ENCODE measurements at regions not wholly inside any gene's neighbourhood (a gene's known extent, or its start where the extent isn't known, plus 50 kb on each side); places are given as distances from the start of the nearest gene placed in this dataset.
"Not testable (repeated sequence)": the region's sequence is repeated elsewhere in the genome, so short reads cannot be mapped to it uniquely, and the experiment has no call there.

DNA sequence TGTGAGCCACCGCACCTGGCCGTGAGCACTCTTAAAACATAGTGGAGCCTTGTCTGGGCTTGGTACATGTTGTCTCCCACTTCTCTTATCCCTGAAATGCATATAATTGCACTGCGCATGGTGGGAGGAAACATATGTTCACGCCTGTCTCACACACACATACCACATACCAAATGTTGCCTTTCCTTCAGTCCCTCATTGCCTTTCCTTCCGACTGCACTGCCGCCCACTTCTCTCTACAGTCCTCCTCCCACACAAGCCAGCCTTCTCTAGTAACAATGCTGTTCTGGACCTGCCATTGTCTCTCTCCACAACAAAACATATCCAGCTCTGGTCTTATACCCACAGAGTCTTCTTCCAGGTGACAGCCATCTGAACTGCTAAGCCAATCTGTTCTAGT lies 88.3 kb upstream of the PTHLH start:
- no peak for DNase-seq (ENCODE audit: low read depth)

DNA sequence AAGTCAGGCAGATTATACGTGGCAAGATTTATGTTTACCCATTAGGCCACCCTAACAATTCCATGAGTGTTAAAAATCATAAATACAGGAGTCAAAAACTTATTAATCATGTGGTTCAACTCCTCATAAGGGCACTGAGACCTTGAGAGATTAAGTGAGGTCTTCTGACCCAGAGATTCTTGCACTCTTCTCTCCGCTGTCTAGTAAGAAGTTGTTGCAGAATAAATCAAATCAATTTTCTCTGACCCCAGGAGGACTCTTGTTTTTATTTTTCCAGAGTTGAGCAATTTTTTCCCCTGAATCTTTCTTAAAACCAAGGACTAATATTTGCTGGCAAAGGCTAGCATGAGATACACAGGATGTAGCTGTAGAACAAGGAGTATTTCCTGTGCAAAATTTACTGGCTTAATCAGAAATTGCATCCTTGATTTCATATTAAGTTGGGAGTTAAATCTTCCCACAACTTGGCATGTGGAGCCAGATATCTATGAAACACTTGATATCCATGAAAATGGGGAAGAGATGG lies 90.9 kb upstream of the PTHLH start:
- no peak for DNase-seq (ENCODE audit: low read depth)

DNA sequence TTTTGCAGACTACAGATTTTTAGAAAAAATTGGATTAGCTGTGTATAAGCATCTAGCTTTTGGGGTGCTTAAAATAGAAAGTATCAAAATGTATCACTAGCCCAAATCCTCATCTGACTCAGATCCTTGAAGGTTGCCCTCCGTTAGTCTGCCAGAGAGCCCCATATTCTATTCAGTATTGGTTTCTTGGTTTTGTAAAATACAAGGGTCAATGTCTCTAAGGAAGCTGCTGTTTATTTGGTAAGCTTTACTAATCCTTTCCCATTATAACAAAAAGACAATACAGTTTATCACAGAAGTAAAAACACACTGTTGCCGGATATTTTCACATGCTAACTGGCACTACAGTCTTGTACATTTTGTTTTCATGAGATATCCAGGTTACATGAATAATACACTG lies 92.8 kb upstream of the PTHLH start:
- DNase-seq (ENCODE audit: low read depth): no peak

DNA sequence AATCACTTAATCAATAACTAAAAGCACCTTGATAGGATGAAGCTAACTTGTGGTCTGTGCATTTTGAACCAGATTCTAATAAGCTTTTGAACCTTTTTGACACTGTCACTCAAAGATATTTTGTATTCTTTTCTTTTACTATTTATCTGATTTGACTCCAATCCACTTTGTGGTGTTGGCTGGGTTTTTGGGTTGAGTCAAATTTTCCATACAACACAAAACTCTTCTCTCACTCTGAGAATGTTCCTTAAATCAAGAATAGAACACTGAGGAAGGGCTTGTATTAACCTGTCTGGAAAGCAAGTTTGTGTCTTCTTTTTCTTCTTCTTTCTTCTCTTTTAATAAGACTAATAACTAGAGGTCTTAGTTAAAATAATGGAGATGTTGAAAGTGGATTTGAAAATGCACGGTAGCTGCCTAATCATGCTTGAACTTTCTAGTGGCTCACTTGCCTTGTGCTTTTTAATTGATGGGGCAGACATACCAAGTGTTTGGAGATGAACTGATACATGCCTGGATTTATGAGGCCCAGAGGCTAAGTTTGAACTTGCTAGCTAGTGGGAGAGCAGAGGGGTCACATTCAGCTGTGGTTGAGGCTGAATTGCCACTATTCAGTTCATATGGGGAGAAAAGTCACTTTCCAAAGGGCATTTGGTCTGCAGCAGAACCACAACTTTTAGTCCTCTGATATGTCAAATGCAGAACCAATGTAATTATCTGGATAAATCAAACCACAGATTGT lies 93.5 kb upstream of the PTHLH start:
- DNase-seq (ENCODE audit: low read depth): peak; percentile 38

DNA sequence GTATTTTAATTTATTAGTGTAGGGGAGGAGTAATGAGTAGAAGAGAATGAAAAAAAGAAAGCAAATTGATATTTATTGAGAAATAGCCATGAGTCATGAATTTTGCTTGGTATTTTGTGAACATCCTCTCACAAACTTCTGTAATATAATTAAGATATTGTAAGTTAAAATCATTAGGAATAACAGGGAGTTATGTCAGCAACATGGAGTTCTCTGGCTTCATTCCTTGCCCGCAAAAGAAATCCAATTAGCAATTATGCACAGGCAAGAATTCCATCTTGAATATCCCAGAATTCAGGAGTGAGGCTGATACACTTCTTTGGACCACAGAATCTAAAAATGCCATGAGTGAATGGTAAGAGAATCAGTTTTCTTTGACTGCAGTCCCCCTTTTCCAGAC lies 94.3 kb upstream of the PTHLH start:
- no peak for DNase-seq (ENCODE audit: low read depth)

DNA sequence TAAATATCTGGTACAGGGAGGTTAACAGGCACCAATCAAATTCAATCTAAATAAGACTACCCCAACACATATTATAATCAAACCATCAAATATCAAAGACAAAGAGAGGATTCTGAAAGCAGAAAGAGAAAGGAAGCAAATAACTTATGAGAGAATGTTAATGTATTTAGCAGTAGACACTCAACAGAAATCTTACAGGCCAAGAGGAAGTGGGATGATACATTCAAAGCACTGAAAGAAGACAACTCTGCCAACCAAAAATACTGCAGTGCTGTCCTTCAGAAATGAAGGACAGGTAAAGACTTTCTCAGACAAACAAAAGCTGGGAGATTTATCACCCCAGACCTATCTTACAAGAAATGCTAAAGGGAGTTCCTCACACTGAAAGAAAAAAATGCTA lies 95.9 kb upstream of the PTHLH start:
- no peak for DNase-seq (ENCODE audit: low read depth)

DNA sequence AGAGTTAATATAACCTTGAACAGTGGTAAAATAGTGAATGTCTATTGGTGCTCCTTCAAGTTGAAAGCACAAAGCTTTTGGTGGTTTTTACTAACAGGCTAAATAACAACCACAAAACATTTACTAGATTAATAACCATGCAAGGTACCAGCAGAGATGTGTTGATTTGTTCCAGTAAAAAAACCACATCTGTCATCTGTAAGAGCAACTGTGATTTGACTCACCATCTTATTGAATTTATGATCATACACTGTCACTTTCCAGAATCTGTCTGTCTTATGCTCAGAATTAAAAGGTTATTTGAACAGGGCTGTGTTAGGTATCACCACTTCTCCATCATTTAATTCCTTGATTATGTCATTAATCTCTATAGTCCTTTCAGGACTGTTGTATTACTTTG lies 107.0 kb upstream of the PTHLH start:
- no peak for DNase-seq (ENCODE audit: low read depth)

DNA sequence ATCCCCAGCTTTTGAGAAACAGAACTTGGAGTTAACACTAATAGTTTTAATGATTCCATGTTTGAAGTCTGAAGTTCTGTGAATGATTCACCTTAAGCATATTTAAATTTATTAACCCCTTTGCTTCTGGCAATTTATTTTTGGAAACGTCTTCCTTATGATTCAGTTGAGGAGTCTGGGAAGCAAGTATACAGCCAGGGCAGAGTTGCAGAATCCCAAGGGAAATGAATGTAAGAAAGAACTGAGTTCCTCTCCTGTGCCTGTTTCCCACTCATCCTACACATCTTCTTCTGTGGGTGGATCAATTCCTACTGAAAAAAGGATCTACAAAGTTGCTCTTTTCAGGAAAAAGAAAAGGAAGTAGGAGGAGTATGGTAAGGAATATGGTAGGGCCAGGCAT lies 108.2 kb upstream of the CCDC91 start:
- peak; percentile 22 for DNase-seq (ENCODE audit: low read depth)

DNA sequence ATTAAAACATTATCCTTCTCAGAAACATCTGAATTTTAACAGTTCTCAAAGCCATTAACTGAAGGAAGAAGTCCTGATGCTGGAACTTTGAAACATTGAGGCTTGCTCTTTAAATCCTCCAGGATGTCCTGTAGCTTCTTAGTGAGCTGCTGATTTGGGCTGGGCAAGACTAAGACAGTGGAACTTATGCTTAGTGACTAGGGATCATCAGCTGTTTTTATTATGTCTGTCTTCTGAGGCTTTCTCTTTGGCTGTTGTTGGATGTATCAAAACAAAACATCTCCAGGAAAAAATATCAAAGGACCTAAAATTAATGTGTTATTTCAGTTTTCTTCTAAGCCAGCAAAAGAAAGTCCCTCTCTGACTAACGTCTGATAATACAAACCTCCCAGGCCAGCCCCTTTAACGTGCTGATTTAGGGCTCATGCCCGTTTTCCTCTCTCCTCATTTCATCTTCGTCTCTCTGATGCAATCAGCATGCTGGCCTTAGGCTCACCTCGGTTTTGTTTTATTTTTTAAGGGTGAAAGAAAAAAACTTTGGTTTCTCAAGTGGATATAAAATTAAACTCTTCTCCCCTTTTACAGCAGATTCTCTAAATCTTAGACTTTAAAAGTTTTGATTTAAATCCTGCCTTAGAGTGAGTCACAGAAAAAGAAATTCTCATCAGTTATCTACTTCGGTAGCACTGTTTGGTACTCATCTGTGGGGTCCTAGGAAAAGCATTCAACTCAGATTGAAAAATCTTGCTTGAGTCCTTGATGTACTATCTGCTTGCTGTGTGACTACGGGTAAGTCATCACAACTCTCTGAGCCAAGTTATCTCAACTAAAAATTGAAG lies 106.2 kb upstream of the CCDC91 start:
- no peak for DNase-seq (ENCODE audit: low read depth)

DNA sequence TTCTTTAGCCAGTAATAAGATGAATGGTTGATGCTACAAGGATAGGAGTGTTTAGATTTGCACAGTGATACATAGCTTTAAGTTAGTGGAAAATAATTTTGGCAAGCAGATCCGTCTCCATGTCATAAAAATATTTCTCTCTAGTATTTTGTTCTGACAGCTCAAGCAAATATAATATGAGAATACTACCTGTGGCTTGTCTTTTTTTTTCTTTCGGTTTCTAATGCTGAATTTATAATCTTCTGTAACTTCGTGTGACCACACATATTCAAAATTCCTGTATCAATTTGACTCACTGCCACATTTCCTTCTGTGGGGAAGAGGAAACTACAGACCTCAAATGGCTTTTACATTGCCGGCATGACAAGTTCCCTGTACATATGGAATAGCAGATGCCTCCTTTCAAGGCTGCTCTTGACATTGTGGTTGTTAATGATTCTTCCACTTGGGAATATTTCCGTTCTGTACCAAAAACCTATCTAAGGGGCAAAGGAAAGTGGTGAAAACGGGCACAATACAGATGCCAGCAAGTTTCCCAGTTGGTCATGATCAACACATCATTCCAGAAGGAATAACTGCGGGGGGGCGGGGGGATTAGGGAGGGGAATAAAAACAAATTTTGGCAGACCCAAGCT lies 103.6 kb upstream of the CCDC91 start:
- DNase-seq (ENCODE audit: low read depth): peak; percentile 25

DNA sequence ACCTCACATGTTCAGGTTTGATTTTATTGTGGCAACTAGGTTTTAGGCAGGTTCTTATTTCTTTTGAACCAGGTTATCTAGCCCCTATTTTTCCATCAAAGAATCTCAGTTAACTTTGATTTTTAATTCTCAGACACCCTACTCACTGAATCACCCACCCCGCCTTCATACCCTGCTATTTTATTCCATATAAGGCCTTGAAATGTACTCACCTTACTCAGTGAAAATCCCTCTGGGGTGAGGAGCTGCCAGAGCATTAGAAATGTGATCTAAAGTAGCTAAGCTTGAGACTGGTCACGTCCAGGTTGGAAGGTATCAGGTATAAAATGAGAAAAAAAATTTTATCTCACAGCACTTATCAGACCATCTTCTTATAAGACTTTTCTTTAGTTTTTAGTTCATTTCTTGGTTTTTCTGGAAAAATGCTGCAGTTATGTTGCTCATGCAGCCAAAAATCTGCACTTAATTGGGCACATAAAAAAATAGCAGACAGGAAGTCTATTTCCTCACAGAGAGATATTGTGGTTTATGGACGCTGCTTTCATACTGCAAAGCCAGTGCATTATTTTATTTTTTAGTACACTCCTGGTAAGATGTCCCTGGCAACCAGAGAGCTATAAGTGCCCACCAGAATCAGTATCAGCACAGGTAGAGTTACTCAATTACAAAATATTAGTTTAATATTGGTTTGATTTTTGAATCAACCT lies 101.5 kb upstream of the CCDC91 start:
- DNase-seq (ENCODE audit: low read depth): peak; percentile 62

DNA sequence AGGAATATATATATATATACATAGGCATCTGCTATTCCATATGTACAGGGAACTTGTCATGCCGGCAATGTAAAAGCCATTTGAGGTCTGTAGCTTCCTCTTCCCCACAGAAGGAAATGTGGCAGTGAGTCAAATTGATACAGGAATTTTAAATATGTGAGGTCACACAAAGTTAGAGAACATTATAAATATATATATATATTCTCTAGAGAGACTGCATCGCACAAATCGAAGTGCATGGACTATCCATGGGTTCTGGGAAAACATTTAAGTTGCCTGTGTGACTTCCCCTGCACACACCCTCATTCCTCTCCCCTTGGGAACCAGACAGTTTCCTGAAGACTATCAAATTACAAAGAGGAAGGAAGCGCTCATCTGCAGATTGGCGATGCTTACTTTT lies 100.9 kb upstream of the CCDC91 start:
- peak; percentile 66 for DNase-seq (ENCODE audit: low read depth)

DNA sequence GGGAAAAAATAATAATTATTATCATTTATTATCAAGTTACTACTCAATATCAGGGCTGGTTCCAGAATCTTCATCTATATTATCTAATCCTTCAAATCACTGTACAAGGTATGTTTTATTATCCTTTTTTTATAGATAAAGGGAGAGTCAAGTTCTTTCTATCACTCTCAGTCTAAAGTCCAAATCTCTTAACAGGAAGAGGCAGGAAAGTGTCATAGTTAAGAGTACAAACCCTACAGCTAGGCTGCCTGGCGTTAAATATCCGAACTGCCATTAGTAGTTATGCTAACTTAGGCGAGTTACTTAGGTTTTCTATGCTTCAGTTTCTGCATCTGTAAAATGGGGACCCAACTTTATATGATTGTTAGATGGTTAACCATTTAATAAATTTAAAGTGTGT lies 99.4 kb upstream of the CCDC91 start:
- no peak for DNase-seq (ENCODE audit: low read depth)

DNA sequence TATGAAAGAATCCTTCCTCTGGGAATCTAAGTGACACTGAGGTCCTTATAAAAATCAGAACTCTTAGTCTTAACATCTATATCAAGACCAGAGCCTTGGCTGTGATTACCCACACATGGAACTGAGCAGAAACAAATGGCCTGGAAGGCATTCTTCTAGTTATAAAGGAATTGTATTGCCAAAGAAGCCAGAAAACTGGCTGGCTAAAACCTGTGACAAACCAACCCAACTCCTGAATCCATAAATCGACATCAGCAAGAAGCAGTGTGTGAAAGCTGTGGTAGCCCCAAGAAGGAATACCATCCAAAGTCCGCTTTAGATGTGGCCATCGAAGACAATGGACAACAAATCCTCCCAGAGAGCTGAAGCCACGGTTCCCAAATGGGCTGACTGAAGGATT lies 97.9 kb upstream of the CCDC91 start:
- DNase-seq (ENCODE audit: low read depth): no peak

DNA sequence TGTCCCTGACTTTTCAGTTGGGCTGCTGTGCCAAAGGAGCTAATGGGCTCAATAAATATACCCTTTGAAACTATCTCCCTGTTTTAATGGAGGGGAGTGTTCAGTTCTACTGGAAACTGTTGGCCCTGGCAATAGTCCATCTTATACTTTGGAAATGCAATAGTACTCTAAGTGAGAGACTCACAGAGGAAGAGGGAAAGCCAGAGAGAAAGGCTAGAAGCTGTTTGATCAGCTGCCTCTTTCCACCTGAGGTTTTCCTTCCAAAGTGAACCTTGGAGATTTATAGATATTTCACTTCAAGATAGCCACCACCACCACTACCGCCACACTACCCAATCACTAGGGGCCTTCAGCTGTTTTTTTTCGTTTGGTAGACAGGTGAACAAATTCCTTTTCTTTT lies 93.6 kb upstream of the CCDC91 start:
- no peak for DNase-seq (ENCODE audit: low read depth)

DNA sequence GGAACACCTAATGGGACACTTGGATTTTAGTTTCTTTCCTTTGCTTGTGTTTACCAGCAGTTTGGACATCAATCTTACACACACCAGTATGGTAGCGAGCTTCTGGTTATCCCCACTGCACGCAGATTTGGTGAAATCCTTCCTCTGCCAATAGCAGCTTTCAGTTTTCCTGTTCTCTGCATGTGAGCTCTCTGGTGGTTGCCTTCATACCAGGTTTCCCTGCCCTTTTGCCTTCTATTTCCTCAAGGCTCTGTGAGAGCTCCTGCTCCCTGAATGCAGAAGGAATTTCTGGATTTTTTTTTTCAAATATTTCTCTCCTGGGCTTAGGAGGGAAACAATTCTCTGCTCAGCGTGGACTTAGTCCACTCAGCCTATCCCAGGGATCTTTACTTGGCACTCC lies 93.0 kb upstream of the CCDC91 start:
- DNase-seq (ENCODE audit: low read depth): peak; percentile 35

DNA sequence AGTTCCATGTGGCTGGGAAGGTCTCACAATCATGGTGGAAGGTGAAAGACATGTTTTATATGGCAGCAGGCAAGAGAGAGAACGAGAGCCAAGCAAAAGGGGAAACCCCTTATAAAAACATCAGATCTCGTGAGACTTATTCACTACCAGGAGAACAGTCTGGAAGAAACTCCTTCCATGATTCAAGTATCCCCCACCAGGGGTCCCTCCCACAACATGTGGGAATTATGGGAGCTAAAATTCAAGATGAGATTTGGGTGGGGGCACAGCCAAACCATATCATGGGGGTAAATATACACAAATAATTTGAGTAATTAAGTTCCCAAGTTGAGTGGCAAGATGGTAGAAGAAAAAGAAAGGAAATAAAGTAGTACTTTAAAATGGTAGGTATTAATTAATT lies 91.0 kb upstream of the CCDC91 start:
- not testable (repeated sequence) for DNase-seq (ENCODE audit: low read depth)

DNA sequence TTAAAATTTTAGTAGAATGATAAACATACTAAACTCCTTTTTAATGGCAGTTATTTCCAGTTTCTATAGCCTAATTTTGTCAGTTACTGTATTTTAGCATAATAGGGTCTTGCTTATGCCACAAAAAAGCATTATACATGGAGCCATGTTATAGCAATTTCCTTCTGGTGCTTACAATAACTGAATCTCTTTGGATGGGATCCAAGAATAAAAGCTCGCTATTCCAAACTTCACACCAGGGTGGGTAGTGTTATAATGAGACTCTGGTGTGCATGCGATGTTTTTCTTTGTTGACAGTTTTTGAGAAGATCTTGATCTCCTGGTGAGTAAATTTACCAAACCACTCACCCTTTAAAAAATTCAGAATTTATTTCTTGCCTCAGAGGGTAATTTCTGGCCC lies 90.4 kb upstream of the CCDC91 start:
- no peak for DNase-seq (ENCODE audit: low read depth)

DNA sequence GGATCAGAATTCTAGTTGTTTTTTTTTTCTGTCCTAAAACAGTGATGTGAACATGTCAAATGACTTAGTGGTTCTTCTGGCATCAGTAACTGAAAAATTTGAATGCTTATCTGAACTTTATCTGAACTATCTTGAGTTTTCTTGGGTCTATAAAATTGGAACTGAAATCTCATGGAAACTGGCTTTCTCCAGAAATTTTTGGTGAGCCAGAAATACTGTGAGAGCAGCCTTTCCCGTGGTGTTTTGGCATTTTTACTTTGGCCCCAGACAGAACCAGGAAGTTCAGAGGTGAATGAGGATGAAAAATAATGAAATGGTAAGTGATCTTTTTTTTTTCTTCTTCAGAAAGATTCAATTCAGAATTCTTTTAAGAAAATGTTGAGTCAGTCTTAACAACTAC lies 89.5 kb upstream of the CCDC91 start:
- DNase-seq (ENCODE audit: low read depth): peak; percentile 40

DNA sequence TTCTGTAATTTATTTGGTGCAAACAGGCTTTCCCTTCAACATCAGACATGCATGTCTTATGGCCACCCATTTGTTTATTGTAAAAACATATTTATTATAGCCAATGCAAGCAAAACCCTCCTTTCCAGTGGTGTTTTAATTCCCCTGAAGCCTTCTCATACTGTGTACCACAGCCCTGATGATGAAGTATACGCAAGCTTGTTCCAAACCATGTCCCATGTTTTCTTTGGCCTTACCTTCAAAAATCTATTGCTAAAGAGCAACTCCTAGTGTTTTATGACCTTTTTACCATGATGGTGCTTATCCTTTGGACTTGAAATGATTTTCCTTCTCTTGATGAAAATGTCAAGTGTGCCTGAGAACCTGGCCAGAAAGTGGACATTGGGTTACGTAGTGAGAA lies 85.9 kb upstream of the CCDC91 start:
- DNase-seq (ENCODE audit: low read depth): no peak

DNA sequence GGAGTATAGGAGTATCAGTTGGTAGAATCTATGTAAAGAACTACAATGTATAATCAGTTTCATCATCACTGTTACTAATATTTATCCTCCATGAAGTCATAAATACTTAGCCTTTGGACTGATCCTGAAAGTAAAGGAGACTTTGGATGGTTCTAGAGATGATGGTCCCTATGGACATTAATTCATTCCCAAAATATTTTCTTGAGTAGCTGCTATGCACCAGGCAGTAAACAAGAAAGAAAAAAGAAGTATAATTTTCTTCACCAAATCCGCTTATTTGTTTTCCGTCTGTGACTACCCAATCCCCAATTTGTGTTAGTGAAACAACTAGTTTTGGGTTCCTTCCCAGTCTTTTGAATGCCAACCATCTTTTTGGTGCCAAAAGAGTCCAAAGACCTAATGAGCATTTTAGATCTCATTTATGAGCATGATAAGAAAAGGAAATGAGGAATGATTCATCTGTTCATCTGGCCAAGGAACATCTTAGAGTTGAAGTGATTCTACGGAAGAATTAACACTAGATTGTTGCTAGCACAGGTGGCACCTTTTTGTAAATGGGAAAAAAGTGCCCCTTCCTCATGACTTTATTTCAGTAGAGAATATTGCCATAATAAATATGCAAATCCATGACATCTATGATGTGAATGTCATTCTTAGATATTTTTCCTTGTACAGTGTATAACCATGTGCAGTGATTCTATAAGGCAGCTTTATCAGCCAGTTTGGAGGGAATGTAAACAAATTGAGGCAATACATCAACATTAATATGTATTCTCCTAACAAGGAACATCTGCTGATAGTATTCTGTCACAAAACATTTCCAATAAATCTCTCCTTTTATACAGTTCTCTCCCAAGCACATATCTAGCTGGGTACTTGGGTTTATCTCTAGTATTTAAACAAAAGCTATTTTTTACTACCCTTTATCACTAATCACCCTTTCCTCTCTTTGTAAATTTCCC lies 85.1 kb upstream of the CCDC91 start:
- peak; percentile 36 for DNase-seq (ENCODE audit: low read depth)
